ENCODE measurements at regions not wholly inside any gene's neighbourhood (a gene's known extent, or its start where the extent isn't known, plus 50 kb on each side); places are given as distances from the start of the nearest gene placed in this dataset.
"Not testable (repeated sequence)": the region's sequence is repeated elsewhere in the genome, so short reads cannot be mapped to it uniquely, and the experiment has no call there.

DNA sequence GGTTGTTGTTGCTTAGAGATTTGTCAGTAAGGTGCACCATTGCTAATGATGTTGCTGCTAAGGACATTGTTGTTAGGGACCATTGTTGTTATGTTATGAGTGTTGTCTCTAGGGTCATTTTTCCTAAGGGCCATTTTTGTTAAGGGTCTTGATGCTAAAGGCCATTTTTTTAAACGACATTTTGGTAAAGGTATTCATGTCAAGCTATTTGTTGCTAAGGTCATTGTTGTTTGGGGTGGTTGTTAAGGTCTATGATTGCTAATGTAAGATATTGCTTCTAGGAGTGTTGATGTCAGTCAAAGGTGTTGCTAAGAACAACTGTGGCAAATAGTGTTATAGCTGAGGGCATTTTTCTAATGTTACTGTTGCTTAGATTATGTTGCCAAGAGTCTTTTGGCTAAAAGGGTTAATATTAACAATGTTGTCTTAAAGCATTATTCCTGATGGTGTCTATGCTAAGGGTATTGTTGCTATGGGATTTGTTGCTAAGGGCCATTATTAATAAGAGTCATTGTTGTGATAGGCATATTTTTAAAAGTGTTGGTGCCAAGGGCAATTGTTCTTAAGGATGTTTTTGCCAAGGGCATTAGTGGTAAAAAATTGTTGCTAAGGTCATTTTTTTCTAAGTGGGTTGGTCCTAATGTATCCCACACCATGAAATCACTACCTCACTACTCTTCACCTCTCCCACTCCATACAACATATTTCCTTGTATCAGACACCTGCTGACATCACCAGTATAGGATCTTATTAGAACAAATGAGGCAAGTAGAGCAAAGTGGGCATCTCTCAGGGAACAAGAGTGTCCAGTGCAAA lies 56.2 kb downstream of the SPATA31A6 start:
- not testable (repeated sequence) for DNase-seq (ENCODE audit: low read depth); H3K4me3 ChIP-seq (ENCODE audit: low read depth, low read length)

DNA sequence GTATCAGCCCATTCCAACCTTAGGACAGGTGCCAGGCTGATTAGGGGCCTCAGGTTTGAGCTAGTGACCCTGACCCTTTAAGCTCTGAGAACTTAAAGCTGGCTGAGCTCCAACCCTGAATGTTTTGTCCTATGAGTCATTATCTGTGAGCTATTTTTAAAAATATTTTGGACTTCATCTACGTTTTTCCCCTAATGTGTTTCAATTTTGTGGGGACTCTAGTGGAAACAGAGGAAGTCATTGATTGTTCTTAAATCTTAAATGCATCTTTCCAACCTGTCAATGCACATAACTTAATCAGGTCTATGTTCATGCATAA lies 56.8 kb downstream of the SPATA31A6 start:
- not testable (repeated sequence) for H3K4me3 ChIP-seq (ENCODE audit: low read depth, low read length); DNase-seq (ENCODE audit: low read depth)

DNA sequence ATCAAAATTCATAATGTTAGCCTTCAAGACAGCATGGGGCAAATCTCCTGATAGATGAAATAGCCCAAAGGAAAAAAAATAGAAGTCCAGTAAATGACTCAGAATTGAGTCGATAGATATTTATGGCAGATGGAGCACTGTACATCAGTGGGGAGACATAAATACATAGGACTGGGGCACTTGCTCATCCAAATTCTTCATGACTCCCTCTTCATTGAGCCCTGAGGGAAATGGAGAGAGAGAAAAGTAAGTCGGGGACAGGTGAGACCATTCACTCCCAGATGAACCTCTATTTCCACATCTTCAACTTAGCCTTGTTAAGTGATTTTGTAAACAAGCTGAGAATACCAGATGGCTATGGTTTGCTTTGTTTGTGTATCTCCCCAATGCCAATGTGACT lies 59.8 kb downstream of the SPATA31A6 start:
- not testable (repeated sequence) for H3K4me3 ChIP-seq (ENCODE audit: low read depth, low read length); DNase-seq (ENCODE audit: low read depth)

DNA sequence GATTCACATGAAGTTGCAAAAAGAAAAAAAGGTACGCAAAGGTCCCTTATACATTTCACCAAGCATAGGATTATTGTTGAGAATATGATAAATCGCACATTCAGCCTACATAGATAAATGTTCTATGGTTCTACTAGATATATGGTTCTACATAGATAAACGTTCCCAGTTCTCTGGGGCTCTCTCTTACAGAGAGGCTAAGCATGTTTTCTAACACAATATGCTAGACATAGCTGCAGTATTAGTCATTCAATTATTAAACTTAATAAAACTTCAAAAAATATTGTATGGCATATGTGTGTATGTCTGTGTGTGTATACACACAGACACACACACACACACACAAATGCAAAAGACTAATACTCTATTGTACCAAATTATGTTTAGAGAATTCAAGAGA lies 60.4 kb downstream of the SPATA31A6 start:
- DNase-seq (ENCODE audit: low read depth); H3K4me3 ChIP-seq (ENCODE audit: low read depth, low read length): not testable (repeated sequence)

DNA sequence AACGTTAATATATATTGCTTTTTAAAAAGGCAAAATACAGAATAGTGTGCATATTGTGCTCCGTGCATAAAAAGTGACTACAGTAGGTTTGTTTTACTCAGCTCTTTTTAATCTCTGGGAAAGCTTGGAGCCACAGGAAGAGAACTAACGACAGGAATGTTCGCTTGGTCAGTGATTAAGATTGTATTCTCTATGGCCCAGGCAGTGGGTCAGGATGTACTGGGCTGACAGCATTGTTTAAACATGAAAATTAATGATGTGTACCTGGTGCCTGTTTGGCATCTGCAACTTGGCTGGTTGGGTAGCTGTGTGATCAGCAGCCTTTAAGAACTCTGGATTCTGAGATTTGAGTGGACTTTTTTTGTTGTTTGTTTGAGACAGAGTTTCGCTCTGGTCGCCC lies 85.3 kb downstream of the SPATA31A6 start:
- not testable (repeated sequence) for H3K4me3 ChIP-seq (ENCODE audit: low read depth, low read length); DNase-seq (ENCODE audit: low read depth)

DNA sequence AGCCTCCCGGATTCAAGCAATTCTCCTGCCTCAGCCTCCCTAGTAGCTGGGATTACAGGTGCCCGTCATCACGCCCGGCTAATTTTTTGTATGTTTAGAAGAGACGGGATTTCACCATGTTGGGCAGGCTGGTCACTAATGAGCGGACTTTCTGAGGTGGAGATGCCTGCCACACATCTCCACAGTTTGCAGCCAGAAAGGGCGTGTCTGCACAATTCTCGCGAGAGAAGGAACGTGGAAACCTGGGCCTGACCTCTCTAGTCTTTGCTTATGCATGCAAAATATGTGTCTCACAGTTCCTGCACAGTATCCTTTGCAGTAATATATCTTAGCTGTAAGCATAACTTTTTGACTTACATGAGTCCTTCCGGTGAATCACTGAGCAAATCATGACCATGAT lies 85.7 kb downstream of the SPATA31A6 start:
- not testable (repeated sequence) for DNase-seq (ENCODE audit: low read depth)

DNA sequence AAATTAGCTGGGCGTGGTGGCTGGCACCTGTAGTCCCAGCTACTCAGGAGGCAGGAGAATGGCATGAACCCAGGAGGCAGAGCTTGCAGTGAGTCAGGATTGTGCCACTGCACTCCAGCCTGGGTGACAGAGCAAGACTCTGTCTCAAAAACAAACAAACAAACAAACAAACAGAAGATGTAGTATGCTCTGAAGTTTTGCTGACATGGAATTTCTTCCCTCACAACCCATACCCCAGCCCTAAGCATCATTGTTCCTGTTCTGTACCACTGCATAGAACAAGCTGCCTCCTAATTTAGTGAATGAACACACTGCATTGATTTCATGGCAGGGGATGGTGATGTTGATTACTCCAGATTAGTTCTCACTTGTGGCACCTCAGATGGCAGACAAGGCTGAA lies 89.7 kb downstream of the SPATA31A6 start:
- DNase-seq (ENCODE audit: low read depth); H3K4me3 ChIP-seq (ENCODE audit: low read depth, low read length): not testable (repeated sequence)

More for the DNA sequence above, 85.7 kb downstream of the SPATA31A6 start:
- not testable (repeated sequence) for H3K4me3 ChIP-seq (ENCODE audit: low read depth, low read length)

DNA sequence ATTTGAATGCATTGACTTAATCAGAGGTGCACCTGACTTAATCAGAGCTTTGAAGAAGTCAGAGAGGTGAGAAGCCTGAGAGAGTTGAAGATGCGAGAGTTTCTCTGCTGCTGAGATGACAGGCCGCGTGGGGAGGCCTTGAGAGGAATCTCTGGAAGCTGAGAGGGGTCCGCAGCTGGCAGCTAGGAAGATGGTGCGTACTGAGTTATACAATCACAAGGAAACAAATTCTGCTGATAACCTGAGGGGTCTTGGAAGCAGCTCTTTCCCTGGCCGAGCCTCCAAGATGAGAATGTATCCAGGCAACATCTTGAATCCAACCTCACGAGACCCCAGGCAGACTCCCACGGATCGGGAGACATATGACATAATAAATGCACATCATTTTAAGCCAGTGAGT lies 91.7 kb downstream of the SPATA31A6 start:
- H3K4me3 ChIP-seq (ENCODE audit: low read depth, low read length): no peak overlapping the region
- no peak for DNase-seq (ENCODE audit: low read depth)

DNA sequence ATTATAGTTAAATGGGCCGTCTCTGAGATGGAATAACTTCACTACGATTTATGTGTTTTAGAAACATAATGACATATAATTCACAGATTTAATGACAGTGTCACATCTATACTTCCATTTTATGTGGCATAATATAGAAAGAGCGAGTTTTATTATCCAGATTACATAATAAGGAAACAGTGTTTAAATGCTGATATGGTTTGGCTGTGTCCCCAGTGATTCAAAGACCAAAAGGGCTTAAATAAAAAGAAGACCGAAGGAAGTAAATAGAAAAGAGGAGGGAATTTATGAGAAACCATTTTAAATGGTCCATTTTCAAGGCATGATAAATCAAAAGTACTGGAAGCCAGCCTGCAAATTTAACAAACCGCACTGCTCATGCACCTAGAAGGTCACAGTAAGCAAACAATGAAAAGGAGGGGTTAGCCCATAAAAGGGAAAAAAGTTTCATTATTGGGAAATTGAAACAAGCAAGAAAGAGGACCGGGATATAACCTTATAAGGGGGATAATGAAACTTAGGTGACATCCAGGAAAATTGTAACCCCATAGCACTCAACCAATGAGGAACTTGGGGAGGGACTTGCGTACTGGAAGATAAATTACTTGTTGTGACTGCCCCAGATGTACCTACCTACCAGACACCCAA lies 99.2 kb downstream of the SPATA31A6 start:
- not testable (repeated sequence) for H3K4me3 ChIP-seq (ENCODE audit: low read depth, low read length); DNase-seq (ENCODE audit: low read depth)

DNA sequence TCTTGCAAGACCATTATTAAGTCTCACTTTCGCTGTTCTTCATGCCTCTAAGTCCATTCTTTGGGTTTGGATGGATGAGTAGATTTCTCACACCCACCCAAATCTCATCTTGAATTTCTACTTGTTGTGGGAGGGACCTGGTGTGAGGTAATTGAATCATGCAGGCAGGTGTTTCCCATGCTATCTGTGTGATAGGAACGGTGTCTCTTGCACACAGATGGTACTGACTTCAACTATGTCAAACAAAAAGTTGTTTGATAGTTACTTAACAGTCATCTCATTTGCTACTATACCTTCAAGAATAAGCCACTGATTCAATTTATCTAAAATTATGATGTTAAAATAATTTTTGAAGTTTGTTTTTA lies 99.7 kb downstream of the SPATA31A6 start:
- not testable (repeated sequence) for H3K4me3 ChIP-seq (ENCODE audit: low read depth, low read length); DNase-seq (ENCODE audit: low read depth)

DNA sequence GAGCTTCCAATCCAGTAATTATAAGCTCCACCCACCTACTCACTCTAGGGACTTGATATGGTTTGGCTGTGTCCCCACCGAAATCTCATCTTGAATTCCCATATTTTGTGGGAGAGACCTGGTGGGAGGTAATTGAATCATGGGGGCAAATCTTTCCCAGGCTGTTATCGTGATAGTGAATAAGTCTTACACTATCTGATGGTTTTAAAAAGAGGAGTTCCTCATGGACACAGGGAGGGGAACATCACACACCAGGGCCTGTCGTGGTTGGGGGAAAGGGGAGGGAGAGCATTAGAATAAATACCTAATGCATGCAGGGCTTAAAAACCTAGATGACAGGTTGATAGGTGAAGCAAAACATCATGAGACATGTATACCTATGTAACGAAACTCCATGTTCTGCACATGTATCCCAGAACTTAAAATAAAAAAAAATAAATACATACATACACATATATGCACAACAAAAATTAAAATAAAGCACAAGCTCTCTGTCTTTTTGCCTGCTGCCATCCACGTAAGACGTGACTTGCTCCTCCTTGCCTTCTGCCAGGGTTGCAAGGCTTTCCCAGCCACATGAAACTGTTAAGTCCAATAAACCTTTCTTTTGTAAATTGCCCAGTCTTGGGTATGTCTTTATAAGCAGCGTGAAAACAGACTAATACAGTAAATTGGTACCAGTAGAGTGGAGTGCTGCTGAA lies 102.8 kb downstream of the SPATA31A6 start:
- not testable (repeated sequence) for DNase-seq (ENCODE audit: low read depth)

DNA sequence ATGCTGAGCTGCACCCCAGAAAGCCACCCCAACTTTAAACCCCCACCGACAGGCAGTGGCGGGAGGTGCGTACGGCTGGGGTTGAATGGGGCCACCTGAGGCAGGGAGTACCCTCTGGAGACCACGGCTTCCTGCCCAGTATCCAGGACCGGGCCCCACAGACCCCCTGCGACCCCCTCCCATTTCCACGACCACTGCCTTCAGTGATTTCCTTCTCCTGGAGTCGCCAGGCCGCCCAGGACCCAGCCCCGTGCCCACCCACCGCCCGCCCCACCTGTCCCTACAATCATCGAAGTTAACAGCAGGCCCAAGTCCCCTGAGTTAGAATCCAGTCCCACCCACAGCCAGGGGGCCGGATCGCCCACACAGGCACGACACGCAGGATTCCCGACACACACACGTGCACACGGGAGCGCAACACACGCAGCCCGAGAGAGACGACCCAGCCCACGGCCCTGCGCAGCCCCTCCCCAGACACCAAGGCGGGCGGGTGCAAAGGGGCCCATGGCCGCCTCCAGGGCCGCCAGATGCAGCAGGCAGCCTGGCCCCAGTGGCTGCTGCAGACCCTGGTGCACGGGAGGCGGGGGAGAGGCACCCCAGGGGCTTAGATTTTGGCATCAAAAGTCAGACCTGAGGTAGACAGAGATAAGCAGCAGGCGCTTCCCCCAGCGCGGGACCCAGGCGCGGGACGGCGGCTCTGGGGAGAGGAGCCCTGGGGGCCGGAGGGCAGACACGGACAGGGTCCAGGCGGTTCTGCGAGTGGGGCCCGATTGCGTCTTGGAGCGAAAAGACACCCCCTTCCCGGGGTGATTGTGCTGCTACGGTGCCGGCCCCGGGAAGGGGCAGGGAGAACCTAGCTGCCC lies 104.8 kb downstream of the SPATA31A6 start:
- not testable (repeated sequence) for DNase-seq (ENCODE audit: low read depth); H3K4me3 ChIP-seq (ENCODE audit: low read depth, low read length)

More for the DNA sequence above, 102.8 kb downstream of the SPATA31A6 start:
- not testable (repeated sequence) for H3K4me3 ChIP-seq (ENCODE audit: low read depth, low read length)

DNA sequence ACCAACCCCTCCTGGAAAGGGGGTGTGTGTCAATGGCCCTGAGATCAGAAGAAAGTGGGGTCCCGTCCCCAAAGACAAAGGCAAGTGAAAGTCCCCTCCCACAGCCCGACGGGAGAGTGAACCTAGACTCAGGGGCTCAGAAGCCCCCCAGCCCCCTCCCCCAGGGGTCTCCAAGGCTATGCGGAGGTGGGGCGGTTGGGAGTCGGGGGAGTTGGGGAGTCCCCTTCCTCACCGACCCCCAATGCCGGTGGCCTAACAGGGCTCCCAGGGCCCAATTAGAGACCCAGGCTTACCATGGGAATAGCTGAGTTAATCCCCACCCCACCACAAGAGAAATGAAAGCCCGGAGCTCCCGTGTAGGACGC lies 105.4 kb downstream of the SPATA31A6 start:
- DNase-seq (ENCODE audit: low read depth); H3K4me3 ChIP-seq (ENCODE audit: low read depth, low read length): not testable (repeated sequence)

DNA sequence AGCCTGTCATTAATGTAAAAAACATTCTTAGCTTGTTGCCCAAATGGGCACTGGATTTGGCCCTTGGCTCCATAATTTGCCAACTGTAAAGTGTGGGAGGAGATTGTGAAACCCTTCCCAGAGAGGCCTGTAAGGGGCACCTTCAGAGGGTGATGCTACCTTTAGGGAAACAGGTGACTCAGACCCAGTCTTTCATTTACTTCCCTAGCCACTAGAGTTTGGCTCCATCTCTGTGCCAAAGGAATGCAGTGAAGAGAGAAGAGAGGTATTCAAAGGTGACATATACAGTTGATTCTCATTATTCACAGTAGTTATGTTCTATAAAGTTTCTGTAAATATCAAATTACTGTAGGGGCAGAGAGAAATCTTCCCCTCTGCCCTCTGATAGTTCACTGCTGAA lies 116.7 kb downstream of the SPATA31A6 start:
- DNase-seq (ENCODE audit: low read depth): not testable (repeated sequence)

DNA sequence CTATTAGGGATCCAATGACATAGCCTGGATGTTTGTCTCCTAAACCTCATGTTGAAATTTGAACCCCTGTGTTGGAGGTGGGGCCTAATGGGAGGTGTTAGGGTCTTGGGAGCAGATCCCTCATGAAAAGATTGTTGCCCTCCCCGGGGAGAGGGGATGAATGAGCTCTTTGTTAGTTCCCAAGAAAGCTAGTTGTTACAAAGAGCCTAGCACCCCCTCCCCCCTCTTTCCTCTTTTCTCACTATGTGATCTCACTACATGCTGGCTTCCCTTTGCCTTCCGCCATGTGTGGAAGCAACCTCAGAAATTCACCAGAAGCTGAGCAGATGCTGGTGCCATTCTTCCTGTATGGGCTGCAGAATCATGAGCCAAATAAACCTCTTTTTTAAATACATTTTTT lies 123.2 kb downstream of the SPATA31A6 start:
- not testable (repeated sequence) for DNase-seq (ENCODE audit: low read depth); H3K4me3 ChIP-seq (ENCODE audit: low read depth, low read length)

More for the DNA sequence above, 116.7 kb downstream of the SPATA31A6 start:
- not testable (repeated sequence) for H3K4me3 ChIP-seq (ENCODE audit: low read depth, low read length)

DNA sequence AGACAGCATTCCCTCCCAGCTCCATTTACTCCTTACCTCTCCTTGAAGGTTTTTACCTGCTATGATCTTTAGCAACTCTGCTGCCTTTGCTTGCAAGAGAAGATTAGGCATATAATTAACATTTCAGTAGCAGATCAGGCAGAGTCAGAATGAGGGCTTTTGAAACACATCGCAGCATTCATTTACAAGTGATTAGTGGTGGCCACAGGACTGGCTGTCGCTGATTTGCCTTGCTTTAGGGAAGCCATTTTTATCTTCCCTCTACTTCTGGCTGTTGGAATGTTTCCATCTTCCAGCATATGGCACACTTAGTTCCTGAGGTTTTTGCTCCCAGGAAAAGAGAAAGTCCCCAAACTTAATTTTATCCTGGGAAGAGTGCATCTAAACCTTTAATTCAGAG lies 124.0 kb downstream of the SPATA31A6 start:
- not testable (repeated sequence) for DNase-seq (ENCODE audit: low read depth); H3K4me3 ChIP-seq (ENCODE audit: low read depth, low read length)

DNA sequence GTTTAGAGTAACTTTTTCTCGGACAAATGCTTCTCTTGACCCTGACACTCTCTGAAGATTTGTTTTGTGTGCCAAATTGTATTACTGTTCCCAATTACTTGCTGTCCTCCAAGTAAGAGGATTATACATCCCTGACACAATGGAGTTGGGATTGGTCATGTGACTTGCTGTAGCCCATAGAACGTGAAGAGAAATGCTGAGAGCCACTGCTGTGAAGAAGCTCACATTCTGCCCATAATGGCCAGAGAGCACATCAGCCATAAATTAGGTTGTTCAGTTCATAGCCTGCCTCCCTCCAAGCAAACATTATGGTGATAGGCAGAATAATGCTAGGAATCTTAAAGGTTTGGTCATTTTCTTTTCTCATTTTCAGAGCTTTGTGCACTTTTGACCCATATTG lies 127.5 kb downstream of the SPATA31A6 start:
- H3K4me3 ChIP-seq (ENCODE audit: low read depth, low read length); DNase-seq (ENCODE audit: low read depth): not testable (repeated sequence)

DNA sequence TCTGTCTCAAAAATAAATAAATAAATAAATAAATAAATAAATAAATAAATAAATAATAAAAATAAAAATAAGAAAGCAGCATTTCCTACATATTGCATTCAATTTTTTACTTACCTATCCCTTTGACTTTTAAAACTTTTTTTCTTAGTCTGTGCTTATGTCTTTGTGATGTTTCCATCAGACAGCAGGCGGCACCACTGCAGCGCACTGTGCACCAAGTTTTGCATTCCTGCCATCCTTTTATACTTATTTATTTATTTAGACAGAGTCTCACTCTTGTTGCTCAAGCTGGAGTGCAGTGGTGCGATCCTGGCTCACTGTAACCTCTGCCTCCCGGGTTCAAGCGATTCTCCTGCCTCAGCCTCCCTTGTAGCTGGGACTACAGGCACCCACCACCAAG lies 132.6 kb downstream of the SPATA31A6 start:
- H3K4me3 ChIP-seq (ENCODE audit: low read depth, low read length); DNase-seq (ENCODE audit: low read depth): not testable (repeated sequence)

DNA sequence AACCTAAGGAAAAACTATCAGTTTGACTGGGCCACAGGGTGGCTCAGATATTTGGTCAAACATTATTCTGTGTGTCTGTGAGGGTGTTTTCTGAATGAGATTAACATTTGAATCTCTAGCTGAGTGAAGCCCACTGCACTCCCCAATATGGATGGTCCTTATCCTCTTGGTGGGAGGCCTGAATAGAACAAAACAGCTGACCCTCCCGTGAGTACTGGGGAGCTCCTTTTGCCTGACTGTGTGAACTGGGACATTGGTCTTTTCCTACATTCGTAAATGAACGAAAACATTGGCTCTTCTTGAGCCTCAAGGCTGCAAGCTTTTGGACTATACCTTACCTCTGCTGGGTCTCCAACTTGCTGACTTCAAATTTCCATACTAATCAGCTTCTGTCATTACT lies 134.2 kb downstream of the SPATA31A6 start:
- not testable (repeated sequence) for H3K4me3 ChIP-seq (ENCODE audit: low read depth, low read length)

More for the DNA sequence above, 134.2 kb downstream of the SPATA31A6 start:
- not testable (repeated sequence) for DNase-seq (ENCODE audit: low read depth)
